NCI-H2196 treated with DMSO at 0.1 percent for 48 hours (cell line): ENCODE measurements at regions not wholly inside any gene's neighbourhood (a gene's known extent, or its start where the extent isn't known, plus 50 kb on each side); places are given as distances from the start of the nearest gene placed in this dataset.

Source experiments
- DNase-seq: peaks from one replicate; lab custom pipeline; 2025; ENCODE audit not compliant: unreplicated experiment; lab: John Stamatoyannopoulos, UW

GRCh38 chr4:124199185-124199584, 513.3 kb downstream of the ANKRD50 start:
- no peak for DNase-seq

- DNase-seq = no peak
These were observed 512.8 kb downstream of the ANKRD50 start for GRCh38 chr4:124199755-124200154.

GRCh38 chr4:124201636-124202035, 510.9 kb downstream of the ANKRD50 start:
- no peak for DNase-seq

GRCh38 chr4:124202099-124202498, 510.4 kb downstream of the ANKRD50 start:
- no peak for DNase-seq

GRCh38 chr4:124203613-124204238, 508.8 kb downstream of the ANKRD50 start:
- DNase-seq = no peak

GRCh38 chr4:124206779-124207605, 505.5 kb downstream of the ANKRD50 start:
- no peak for DNase-seq

GRCh38 chr4:124209211-124209610, 503.3 kb downstream of the ANKRD50 start:
- no peak for DNase-seq

- no peak for DNase-seq
These were observed 502.9 kb downstream of the ANKRD50 start for GRCh38 chr4:124209626-124210025.

GRCh38 chr4:124210746-124211145, 501.8 kb downstream of the ANKRD50 start:
- DNase-seq = no peak

- no peak for DNase-seq
These were observed 499.5 kb downstream of the ANKRD50 start for GRCh38 chr4:124212815-124213630.

- DNase-seq = no peak
These were observed 493.1 kb downstream of the ANKRD50 start for GRCh38 chr4:124219389-124219788.

- DNase-seq = no peak
These were observed 488.3 kb downstream of the ANKRD50 start for GRCh38 chr4:124224256-124224655.

GRCh38 chr4:124227981-124228380, 484.6 kb downstream of the ANKRD50 start:
- no peak for DNase-seq

- no peak for DNase-seq
These were observed 482.3 kb downstream of the ANKRD50 start for GRCh38 chr4:124230268-124230667.

- no peak for DNase-seq
These were observed 477.8 kb downstream of the ANKRD50 start for GRCh38 chr4:124234771-124235170.

- no peak for DNase-seq
These were observed 468.7 kb downstream of the ANKRD50 start for GRCh38 chr4:124243671-124244366.

- DNase-seq = no peak
These were observed 459.5 kb downstream of the ANKRD50 start for GRCh38 chr4:124253080-124253479.

GRCh38 chr4:124262211-124263179, 450.0 kb downstream of the ANKRD50 start:
- DNase-seq = no peak

GRCh38 chr4:124265701-124266100, 446.8 kb downstream of the ANKRD50 start:
- no peak for DNase-seq

- no peak for DNase-seq
These were observed 445.8 kb downstream of the ANKRD50 start for GRCh38 chr4:124266721-124267120.
